NOMO-1 treated with dmso at 0.1 percent for 144 hours (cell line): ENCODE measurements at regions not wholly inside any gene's neighbourhood (a gene's known extent, or its start where the extent isn't known, plus 50 kb on each side); places are given as distances from the start of the nearest gene placed in this dataset.
"Not testable (repeated sequence)": the region's sequence is repeated elsewhere in the genome, so short reads cannot be mapped to it uniquely, and the experiment has no call there.

Source experiments
- DNase-seq: peaks from one replicate; lab custom pipeline; 2025; ENCODE audit not compliant: unreplicated experiment; lab: John Stamatoyannopoulos, UW

DNA sequence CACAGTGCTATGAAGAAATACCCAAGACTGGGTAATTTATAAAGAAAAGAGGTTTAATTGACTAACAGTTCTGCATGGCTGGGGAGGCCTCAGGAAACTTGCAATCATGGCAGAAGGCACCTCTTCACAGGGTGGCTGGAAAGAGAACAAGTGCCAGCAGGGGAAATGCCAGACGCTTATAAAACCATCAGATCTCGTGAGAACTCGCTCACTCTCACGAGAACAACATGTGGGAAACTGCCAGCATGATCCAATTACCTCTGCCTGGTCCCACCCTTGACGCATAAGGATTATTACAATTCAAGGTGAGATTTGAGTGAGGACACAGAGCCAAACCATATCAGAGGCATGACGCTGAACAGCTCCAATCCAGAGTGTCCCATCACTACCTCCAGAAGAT, 73.7 kb upstream of the RPL38 start:
- DNase-seq, result not testable (repeated sequence)

- no peak for DNase-seq
Measured at GRCh38 chr17:74130276-74130675, 73.2 kb upstream of the RPL38 start.

- no peak for DNase-seq
Measured at GRCh38 chr17:74130841-74131240, 72.6 kb upstream of the RPL38 start.

DNA sequence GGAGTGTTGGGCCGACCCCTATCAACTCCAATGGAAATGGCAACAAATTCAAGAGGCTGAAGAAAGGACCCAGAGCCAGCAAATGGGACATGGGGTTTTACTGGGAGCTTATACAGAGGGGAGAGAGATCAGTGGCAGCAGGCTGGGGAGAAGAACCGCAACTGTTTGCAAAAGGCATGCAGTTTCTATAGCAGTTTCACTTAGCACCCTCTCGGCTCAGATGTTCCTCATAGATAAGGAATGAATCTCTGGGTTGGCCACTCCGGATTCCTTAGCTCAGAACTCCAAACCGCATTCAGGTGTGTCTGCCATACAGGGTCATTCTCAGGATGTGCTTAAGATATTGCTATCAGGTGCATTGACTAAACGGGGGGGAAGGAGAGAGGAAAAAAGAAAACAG, 71.1 kb upstream of the RPL38 start:
- no peak for DNase-seq

- DNase-seq, result no peak
Measured at GRCh38 chr17:74133740-74134139, 69.7 kb upstream of the RPL38 start.

DNA sequence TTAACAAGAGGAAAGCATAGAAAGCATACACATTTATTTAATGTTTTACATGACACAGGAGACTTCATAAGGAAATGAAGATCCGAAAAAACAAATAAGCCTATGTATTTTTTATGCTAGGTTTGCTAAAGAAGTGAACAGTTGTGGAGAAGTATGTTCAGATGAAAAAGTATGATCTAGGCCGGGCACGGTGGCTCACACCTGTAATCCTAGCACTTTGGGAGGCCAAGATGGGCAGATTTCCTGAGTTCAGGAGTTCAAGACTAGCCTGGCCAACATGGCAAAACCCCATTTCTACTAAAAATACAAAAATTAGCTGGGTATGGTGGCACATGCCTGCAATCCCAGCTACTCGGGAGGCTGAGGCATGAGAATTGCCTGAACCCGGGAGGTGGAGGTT, 69.2 kb upstream of the RPL38 start:
- DNase-seq, result not testable (repeated sequence)

DNA sequence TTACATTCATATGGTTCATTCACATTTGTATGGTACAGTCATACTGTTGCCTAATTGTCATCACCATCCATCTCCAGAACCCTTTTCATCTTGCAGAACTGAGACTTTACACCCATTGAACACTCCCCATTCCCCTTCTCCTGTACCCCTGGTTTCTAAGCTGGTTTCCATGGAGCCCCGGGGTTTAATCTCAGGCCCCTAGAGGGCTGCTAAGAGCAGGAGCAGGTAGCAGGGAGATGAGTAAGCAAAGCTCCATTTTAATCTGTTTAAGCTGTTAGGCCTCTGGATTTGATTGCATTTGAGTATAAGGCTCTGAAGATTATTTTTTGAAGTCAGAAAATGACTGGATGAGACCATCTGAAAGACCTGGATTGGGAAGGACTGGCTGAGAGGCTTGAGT, 68.5 kb upstream of the RPL38 start:
- no peak for DNase-seq

- no peak for DNase-seq
Measured at GRCh38 chr17:74135391-74136167, 67.9 kb upstream of the RPL38 start.

DNA sequence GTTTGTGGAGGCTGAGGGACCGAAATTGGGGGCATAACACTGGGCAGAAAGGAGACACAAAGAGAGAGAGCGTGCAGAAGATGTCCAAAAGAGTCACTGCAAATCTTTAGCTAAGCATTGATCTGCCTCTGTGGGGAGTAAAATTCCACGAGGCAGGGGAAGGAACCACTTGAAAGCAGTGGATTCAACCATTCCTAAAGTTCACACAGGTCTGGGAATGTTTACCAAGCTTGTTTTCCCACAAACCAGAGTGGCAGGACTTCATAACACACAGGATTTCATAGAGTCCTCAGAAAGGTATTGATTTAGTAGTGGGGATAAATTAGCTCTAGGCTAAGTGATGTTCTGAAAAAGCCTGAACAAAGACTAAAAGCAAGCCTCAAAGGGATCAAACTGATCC, 66.1 kb upstream of the RPL38 start:
- no peak for DNase-seq

DNA sequence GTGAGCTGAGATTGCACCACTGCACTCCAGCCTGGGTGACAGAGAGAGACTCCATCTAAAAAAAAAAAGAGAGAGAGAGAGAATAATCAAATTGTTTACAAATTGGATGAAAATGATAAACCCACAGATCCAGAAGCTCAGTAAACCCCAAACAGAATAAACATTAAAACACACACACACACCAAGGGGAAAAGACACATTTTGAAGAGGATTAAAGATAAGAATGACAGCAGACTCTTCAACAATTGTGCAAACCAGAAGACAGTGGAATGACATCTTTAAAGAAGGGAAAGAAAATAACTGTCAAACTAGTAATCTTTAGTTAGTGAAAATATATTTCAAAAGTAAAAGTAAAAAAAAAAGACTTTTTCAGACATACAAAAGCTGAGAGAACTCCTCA, 64.4 kb upstream of the RPL38 start:
- DNase-seq, result no peak

DNA sequence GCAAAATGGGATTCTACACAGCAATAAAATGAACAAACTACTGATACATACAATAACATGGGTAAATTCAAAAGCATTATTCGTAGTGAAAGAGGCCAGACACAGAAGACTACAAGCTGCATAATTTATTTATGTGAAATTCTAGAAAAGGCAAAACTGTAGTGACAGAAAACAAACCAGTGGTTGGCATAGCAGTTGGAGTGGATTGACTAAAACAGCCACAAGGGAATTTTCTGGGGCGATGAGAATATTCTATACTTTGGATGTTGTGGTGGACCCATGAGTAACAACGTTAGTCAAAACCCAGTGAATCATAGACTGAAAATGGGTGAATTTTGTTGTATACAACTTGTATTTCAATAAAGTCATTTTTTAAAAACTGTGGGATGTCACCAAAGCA, 63.2 kb upstream of the RPL38 start:
- no peak for DNase-seq

GRCh38 chr17:74141612-74142011, 61.9 kb upstream of the RPL38 start:
- DNase-seq, result no peak

DNA sequence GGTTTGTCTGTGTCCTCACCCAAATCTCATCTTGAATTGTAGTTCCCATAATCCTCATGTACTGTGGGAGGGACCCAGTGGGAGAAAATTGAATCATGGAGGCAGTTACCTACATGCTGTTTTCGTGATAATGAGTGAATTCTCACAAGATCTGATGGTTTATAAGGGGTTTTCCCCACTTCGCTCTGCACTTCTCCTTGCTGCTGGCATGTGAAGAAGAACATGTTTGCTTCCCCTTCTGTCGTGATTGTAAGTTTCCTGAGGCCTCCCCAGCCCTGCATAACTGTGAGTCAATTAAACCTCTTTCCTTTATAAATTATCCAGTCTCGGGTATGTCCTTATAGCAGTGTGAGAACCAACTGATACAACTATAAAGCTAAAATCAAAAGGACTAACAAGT, 60.2 kb upstream of the RPL38 start:
- DNase-seq, result not testable (repeated sequence)

DNA sequence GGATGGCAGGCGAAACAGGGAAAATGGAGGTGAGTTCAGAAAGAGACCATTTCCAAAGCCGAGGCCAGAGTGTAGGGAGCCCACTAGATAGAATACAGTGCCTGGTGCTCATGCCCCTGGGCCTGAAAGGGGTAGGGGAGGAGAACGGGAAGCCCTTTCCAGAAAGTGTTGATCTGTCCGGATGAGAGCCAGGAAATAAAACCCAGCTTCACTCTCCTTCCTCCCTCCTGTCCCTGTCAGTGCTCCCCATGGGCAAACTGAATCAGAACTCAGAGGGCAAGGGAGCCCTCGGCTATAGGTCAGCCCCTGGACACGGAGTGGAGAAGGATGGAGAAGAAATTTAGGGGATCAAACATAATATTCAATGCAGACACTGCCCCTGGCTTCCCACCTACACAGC, 57.7 kb upstream of the RPL38 start:
- DNase-seq, result no peak

GRCh38 chr17:74146196-74146595, 57.3 kb upstream of the RPL38 start:
- DNase-seq, result no peak

GRCh38 chr17:74147056-74147835, 56.2 kb upstream of the RPL38 start:
- DNase-seq, result no peak

- no peak for DNase-seq
Measured at GRCh38 chr17:74147966-74148365, 55.5 kb upstream of the RPL38 start.

DNA sequence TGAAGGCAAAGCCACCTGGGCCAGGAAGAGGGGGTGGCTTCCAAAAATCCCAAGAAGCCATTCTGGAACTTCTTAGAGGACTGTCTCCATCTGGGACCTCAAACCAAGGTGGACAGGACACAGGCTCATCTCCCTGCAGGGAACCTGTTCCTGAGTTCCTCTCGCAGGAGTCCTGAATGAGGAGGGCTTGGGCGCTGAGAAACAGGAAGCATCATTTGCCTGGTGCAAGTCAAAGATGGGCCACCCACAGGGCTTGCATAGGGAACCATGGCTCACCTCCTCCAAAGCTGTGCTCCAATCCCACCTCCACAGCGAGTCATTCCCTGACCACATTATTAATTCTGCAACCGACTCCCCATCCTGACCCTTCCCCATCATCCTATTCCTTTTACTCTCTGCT, 55.0 kb upstream of the RPL38 start:
- no peak for DNase-seq

- no peak for DNase-seq
Measured at GRCh38 chr17:74148901-74149596, 54.4 kb upstream of the RPL38 start.

DNA sequence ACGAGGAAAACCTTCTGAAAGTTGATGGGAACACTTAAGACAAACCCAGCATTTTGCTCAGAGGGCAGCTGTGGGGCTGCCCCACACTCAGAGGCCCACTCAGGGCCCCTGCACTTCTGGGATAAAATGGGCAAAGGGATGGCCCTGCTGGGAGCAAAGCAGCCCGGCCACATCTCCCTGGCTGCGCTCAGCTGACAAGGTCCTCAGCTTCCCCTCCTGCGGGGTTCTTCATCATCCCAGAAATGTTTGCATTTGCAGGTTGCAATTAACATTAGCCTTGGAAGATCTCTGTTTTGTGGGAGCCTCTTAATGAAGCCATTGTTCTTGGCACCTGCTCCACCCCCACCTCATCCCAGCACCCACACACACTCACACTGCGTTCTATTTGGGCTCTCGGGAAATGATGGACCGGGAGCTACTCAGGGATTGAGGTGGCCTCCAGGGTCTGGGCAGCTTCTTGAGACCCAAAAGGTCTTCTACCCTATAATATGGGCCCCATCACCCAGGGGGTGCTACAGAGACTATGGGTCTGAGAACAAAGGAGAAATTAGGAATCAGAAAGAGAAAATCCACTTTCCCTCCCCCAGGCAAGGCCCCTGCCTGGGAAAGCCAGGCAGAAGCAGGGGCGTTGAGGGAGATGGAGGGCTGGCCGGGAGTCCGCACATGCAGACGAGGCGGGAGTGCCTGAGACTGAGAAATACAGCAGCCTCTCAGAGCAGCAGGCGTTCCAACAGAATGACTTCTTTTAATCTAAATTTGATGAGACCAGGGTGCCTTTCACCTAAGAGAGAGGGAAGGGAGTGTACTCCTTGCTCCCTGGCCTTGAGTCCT, 53.7 kb upstream of the RPL38 start:
- no peak for DNase-seq

DNA sequence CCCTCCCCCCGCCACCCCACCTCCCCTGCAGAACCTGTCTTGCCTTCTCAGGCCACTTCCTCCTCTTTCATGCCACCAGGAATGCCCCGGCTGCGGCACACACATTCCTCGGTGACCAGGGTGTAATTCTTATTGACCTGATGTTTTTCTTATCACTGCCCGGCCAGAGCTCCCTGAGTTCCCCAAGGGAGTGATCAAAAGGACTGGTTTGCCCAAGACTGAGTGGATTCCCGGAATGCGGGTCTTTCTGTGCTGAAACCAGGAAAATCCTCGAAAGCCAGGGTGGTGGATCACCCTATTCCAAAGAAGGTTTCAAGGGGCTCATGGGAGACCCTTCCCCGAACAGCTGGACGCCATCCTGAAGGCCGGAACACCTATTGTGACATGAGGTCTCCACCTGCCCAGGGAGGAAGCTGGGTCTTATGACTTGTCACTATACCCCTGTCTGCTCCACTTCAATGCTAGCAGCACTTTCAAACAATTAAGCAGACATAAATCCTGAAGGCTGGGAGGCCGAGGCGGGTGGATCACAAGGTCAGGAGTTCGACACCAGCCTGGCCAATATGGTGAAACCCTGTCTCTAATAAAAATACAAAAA, 53.0 kb upstream of the RPL38 start:
- DNase-seq, result no peak
